NCI-H2081 (cell line): ENCODE measurements at regions not wholly inside any gene's neighbourhood (a gene's known extent, or its start where the extent isn't known, plus 50 kb on each side); places are given as distances from the start of the nearest gene placed in this dataset.

Experiments used
- DNase-seq, 2 experiments: peaks; one replicate each; lab custom pipeline; 2025; lab: John Stamatoyannopoulos, UW

GRCh38 chr16:51907680-51908079 lies 639.3 kb downstream of the TOX3 start:
- DNase-seq, result no peak

DNA sequence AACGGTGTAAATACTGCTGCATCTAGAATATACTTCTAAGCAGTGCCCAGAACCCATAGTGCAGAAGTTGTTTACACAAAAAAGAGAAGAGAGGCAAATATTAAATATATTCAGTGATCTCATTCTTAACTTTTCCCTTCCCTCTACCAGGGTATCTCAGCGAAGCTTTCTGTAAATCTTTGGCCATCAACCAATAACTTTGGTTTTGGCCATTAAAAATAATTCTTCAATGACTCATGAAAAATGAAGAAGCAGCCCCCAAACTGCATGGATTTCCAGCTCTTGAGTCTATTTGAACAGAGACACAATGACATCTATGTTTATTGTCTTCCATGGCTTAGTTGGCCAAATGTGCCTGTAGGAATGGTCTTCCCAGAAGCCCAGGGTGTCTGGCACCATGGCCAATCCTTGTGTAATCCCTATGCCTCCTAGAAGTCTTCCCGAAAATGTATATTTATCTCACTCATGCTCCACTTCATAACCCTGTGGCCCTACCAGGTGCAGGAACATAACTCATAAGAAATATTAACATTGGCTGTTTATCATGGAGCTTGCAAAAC lies 646.6 kb downstream of the TOX3 start:
- DNase-seq, result no peak

DNA sequence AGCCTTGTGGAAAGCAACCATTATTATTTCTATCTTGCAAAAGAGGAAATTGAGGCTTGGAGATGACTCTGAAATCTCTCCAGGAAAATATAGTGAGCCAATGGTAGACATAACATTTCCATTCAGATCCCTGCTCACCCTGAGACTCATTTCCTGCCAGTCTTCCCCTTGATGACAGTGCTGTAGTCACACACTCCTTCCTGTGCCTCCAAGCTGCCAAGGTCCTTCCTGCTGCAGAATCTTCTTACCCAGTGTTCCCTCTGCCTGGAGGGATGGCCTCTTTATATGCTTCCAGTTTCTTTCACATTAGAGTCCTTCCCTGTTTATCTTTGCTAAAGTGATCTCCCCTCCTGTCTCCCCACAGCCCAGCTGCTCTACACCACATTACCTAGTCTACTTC lies 648.1 kb downstream of the TOX3 start:
- no peak for DNase-seq

DNA sequence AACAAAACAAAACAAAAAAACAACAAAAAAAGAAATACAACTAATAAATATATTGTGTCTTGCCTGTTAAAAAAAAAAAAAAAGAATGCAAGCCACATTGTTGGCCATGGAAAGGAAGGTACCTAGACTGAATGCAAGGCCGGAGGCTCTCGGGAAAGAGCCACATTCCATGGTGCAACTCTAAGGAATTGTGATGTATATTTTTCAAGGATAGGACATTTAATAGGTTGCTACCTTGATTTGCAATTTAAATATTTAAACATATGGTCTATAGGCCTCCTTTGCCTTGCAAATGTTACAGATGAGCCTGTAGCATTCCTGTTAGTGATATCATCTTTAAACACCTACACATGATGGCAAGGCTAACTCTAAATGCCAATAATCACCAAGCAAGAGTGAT lies 650.9 kb downstream of the TOX3 start:
- no peak for DNase-seq

DNA sequence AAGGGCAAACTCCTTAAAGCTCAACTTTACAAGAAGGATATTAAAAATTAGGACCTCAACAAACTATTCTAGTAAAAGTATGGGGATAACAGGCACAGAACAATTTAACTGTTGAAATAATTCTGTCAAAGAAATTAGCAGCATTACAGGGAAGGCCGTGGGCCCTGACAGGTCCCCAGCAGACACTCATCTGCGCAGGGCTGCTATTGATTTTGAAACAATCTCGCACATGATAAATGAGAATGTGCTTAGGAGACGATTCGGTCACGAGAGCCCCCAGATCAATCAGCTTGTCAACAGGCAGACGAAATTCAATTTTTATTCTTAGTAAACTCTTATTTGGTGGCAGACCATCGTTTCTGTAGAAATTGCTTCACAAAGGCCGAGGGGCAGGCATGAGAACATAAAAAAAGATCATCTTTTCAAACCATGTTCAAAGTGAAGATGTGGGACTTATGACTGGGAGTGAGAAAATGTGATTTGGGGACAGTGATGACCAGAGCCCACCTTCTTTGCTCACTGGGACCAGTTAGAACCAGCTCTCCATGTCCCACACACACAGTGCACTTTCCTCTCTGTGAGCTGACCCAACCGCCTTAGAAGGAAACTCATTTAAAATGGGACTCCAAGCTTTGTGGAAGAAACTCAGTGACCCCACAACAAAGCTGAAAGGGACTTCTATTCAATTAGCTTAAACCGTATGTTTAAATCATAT lies 654.5 kb downstream of the TOX3 start:
- DNase-seq, result no peak

DNA sequence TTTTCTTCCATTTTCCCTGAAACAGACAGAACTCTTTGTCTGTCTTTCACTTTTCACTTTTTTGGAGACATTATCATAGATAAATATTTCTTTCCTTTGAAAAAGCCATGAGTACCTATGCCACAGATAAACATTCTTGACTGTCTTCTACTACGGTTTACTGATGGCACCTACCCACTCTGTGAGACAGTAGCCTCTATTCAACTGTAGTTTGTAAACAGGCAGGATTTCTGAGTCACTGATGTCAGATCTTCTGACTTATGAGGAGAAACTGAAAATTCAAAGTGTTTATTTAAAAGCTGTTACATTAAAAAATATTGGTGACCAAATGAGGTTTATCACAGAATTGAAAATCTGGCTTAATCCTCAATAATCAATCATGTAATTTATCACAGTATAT lies 658.4 kb downstream of the TOX3 start:
- DNase-seq, result no peak

DNA sequence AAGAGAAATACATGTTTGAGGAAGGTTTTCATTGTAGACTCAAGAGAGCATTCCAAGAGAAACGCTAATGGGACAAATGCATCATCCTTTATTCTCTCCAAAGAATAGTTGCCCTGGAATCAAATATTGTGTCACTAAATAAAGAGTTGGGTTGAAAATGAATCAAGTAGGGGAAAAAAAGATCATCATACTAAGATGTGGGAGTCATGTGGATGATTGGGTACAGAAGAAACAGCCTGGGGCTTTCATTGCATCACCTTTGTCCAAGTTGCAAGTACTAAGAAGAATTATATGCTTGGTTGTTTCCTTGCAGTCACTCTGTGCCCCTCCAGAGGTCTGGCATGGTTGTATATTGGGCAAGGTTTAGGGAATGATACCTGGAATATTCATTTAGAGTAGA lies 658.9 kb downstream of the TOX3 start:
- DNase-seq, result no peak

DNA sequence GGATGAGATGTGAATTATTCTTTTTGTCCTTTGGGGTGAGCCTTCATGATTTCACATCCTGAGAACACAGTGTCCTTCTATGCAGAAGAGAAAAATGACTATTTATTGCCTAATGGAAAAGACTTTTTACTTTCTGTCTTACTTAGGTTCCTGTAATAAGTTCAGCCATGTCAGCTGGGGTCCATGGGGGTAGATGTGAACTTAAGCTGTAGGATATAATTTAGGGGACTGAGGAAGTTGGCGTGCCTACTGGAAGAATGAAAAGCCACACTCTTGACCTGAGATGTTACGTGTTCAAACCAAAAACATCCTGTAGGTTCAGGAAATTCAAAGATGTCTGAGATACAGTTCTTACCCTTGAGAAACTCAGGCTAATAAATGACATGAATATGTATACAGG lies 660.5 kb downstream of the TOX3 start:
- DNase-seq, result no peak

- no peak for DNase-seq
Measured at GRCh38 chr16:51884773-51885172, 662.2 kb downstream of the TOX3 start.

DNA sequence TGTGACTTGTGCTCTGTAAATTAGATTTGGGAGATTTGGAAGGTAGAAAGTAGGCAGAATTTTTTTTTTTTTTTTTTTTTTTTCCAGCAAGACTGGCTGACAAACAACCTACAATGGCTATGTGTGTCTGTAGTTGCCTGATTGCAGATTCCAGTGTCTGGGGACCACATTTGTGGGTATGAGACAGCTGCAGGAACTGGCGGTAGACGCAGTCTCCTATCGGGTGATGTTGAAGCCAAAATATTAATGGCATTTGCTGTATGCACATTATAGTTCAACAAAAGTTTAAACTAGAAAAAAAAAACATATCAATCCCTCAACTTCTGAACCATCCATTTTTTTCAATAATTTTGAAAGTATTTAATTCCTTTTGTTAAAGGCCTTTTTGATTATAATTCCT lies 665.2 kb downstream of the TOX3 start:
- DNase-seq, result no peak

DNA sequence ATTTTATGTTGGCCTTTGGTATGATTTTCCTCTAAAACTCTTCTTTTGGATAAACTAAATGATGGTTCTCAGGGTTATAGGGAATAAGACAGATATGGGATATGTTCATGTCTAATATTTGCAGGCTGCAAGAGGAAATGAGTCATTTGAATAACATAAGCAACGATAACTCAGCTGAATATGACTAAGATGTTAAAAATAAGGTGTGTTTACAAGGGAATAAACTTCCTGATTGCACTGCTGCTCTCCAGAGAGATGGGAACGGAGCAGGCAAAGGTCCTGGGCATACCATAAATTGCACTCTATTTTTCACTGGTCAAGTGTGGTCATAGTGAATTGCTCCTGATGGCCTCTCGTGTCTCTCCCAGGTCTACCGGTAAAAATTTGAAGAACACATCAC lies 666.2 kb downstream of the TOX3 start:
- no peak for DNase-seq

GRCh38 chr16:51877686-51878085 lies 669.3 kb downstream of the TOX3 start:
- no peak for DNase-seq

DNA sequence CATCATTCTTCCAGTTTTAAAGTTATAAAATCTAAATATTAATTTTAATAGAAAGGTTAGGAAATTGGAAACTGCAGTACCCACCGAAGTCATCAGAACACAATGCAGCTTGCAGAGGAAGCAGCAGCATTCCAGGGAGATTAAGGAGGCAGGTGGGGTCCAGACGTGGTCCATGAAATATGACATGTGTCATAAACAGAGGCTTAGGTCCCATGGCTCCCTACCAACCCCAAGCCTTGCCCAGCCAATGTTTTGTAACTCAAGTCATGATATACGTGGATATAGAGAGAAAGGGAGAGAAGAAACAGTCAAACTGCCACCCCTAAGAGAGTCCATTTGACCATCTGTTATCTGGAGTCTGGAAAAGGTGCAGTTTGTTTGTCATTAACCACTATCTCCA lies 670.0 kb downstream of the TOX3 start:
- no peak for DNase-seq

DNA sequence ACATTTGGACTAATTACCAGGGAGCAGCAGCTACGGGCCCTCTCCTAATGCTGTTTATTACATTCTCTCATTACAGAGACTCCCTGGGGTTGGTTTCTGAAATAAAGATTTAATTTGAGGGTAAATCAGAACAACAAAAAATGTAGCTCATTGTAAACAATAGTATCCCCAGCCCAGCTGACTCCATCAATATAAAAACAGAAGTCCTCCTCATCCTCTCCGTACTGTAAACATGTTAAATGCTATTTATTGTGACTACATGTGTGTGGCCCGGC lies 670.4 kb downstream of the TOX3 start:
- no peak for DNase-seq

- no peak for DNase-seq
Measured at GRCh38 chr16:51875834-51876600, 670.9 kb downstream of the TOX3 start.

DNA sequence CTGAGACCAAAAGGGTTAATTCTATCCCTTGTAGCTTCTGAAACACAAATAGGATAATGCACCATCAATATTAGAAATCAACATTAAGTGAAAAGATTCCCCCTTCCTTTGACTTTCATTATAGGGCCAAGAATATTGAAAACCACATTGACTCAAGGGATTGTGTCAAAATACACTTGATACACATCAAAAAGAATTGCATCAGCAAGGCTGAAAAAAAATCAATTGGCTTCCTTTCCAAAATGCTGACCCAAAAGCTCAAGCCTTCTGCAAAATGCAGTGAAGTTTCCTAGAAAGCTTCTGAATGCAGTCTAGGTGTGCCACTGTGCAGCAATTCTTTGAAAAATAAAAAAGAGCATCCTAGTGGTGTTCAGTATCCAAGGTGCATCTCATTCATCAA lies 674.4 kb downstream of the TOX3 start:
- no peak for DNase-seq

DNA sequence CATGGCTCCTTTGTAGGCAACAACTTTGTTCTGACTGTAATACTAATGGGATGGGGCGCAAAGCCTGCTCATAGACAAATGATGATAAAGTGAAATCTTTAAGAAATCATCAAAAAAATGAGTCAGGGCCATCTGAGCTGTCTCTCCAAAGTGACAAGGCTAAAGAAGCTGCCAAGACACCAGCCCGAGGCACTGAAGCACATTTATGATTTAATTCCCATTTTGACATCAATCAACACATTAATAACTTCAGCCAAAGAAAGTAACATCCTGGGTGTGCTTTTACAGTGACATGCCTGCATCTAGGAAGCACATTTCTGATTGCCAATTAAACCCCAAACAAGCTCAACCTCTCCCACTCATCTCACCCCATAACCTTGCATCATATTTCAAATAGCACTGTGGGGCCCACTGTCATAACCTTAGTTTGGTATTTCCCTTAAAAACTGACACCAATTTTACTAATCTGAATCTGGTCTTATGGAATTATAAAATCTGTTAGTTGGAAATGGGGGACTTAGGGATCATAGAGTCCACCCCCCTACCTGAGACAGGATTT lies 676.6 kb downstream of the TOX3 start:
- no peak for DNase-seq

- DNase-seq, result no peak
Measured at GRCh38 chr16:51869176-51869575, 677.8 kb downstream of the TOX3 start.

DNA sequence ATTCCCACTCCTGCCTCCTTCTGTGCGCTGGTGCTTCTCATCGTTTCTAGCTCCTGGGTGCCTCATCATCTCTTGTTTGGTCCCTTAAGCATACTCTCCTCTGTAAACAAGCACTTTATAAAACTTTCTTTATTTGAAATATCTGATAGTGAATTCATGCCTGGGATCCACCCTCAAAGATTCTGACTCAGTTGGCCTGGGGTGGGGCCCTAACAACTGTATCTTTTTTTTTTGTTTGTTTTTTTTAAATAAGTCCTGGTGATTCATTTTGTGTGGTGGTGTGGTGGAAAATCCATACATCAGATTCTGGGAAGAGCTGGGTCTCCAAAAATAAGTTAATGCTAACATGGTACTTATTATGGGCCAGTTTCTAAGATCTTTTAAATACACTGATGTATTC lies 678.3 kb downstream of the TOX3 start:
- DNase-seq, result no peak

DNA sequence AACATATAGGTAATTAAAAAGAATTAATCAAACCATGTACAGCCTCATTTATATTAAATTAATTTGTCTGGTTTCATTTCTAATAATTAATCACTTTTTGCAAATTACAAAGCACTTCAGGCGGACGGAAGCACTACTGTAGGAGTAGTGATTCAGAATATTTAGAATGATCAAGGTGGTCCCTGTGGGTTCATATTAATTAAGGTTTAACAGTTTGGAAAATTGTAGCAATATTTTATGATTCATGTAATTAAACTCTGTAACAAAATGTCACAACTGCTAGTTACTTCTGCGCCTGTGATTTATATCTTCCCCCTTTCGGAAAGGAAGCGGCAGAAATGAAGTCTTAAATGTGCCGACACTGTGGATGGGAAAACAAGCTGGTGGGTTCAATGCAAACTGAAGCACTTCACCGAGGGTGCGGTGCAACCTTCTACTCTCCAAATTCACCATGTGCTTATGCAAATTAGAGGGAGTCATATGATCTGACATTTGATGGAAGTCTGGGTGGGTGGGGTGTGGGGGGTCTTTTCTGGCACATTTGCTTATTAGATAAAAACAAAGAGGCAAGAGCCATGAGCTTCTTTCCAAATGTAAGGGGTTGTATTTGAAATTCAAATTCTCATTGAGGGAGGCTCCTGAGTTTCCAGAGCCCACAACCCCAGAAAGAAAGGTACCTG lies 679.4 kb downstream of the TOX3 start:
- no peak for DNase-seq

DNA sequence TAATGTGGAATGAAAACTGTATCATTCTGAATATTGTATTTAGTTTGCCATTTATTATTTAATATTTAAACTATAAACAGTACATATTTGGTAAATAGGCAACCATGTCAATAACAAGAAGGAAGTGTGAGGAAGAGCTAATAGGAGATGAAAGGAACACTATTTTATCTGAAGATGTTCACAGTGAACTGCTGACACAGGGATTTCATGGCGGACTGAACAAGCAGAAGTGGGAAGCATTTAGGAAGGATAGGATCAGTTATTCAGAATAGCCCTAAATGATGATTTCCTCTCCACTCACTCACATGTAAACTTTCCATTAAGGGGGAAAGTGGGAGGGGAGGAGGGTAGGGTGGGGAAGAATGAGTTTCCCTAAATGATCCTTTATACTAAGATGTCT lies 682.4 kb downstream of the TOX3 start:
- DNase-seq, result no peak

DNA sequence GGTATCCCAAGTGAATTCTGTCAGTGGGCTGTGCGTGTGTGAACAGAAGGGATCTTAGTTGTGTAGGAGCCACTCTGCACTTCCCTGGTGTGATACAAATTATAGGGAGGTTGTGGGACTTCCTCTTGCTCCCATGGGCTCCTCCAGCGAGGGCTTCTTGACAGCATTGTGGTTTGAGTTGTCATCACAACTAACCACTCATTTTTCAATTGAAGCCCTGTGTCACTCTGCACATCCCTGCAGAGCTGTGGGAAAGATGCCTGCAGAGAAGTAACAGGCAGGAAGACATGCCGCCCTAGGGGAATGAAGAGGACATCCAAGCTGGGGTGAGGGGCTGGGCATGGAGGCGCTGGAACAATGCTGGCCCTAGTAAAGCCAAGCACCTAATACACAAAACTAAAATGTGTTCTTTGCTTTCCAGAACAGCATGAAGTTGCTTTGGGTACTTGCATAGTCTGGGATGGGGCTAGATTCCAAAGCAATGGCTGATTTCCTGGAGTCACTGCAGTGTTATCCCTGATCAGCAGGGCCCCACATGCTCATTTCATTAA lies 692.5 kb downstream of the TOX3 start:
- no peak for DNase-seq

GRCh38 chr16:51853586-51853985 lies 693.4 kb downstream of the TOX3 start:
- DNase-seq, result no peak
